GM10248 (cell line): ENCODE measurements at regions not wholly inside any gene's neighbourhood (a gene's known extent, or its start where the extent isn't known, plus 50 kb on each side); places are given as distances from the start of the nearest gene placed in this dataset.
A peak's percentile ranks its signal among the peaks of the same experiment; 100 is the strongest.
"Not testable (repeated sequence)": the region's sequence is repeated elsewhere in the genome, so short reads cannot be mapped to it uniquely, and the experiment has no call there.

Experiments used
- CTCF ChIA-PET: fragments of 300-600 bp; sonication (Branson Sonifier 250); formaldehyde crosslinking; extraction: SDS; loops from one replicate; lab custom pipeline; 2021; ENCODE audit warnings: antibody characterized with exemption; lab: Yijun Ruan, JAX
- POLR2A ChIA-PET: fragments of 350-650 bp; sonication (Branson Sonifier 250); formaldehyde crosslinking; extraction: SDS; loops from one replicate; lab custom pipeline; 2020; ENCODE audit warnings: antibody characterized with exemption; lab: Yijun Ruan, JAX
- DNase-seq: peaks from one replicate; pipeline ENCODE4 v3.0.0; 2012; ENCODE audit errors: extremely low spot score
- CTCF ChIP-seq: IDR thresholded peaks from 2 replicates; pipeline ENCODE4 v1.5.1; 2012; ENCODE audit warnings: mild to moderate bottlenecking, low read depth; ENCODE audit errors: extremely low read depth, missing control alignments, control extremely low read depth

GRCh38 chr12:116664085-116664484 is 73.8 kb downstream of the SPRING1 start:
- CTCF ChIA-PET: interaction anchor here (1.4 to 1.9 kb wide), 2 partner anchors 9 to 40 kb away, joined by 4 to 5 read pairs; no protein-coding TSS in a partner anchor

GRCh38 chr12:116662612-116663144 is 75.2 kb downstream of the SPRING1 start:
- POLR2A ChIA-PET: no interaction called here
- DNase-seq: no peak
- CTCF ChIA-PET: no interaction called here
- TF ChIP-seq CTCF: peak; percentile 3

More at GRCh38 chr12:116664085-116664484, 73.8 kb downstream of the SPRING1 start:
- no peak for DNase-seq
- no peak for TF ChIP-seq CTCF
- POLR2A ChIA-PET: no interaction called here

- CTCF ChIA-PET: interaction anchor here (1.3 to 1.4 kb wide), 2 partner anchors 12 to 16 kb away, joined by 3 to 8 read pairs; no protein-coding TSS in a partner anchor
- POLR2A ChIA-PET: no interaction called here
- no peak for DNase-seq
- no peak for TF ChIP-seq CTCF
Measured at GRCh38 chr12:116661341-116661740, 76.5 kb downstream of the SPRING1 start.

- POLR2A ChIA-PET, DNase-seq: not testable (repeated sequence)
- CTCF ChIA-PET: interaction anchor here (1.4 kb wide), 1 partner anchor 13 kb away, joined by 8 read pairs; no protein-coding TSS in a partner anchor
Measured at GRCh38 chr12:116660740-116661139, 77.1 kb downstream of the SPRING1 start.

GRCh38 chr12:116659771-116660481 is 77.9 kb downstream of the SPRING1 start:
- no peak for TF ChIP-seq CTCF
- POLR2A ChIA-PET: no interaction called here
- CTCF ChIA-PET: no interaction called here
- no peak for DNase-seq

GRCh38 chr12:116657921-116658495 is 79.9 kb downstream of the SPRING1 start:
- CTCF ChIA-PET: interaction anchor here (0.7 to 1.5 kb wide), 3 partner anchors 9 to 45 kb away, joined by 3 to 4 read pairs (median 3); no protein-coding TSS in a partner anchor
- POLR2A ChIA-PET: no interaction called here
- no peak for TF ChIP-seq CTCF
- DNase-seq: no peak
